Stimulated activated CD4-positive, alpha-beta T cell treated with anti-CD3 and anti-CD28 coated beads, Interleukin-12 subunit alpha, Interleukin-12 subunit beta, amount 100 ng/mL, for 48 hours (primary cell): ENCODE measurements at regions not wholly inside any gene's neighbourhood (a gene's known extent, or its start where the extent isn't known, plus 50 kb on each side); places are given as distances from the start of the nearest gene placed in this dataset.

Source experiments
- DNase-seq, 3 donors: peaks; one replicate each; pipeline ENCODE4 v3.0.0-alpha.2; 2020; ENCODE audit warnings: low read depth in 2 of 3, low spot score in 1 of 3

DNA sequence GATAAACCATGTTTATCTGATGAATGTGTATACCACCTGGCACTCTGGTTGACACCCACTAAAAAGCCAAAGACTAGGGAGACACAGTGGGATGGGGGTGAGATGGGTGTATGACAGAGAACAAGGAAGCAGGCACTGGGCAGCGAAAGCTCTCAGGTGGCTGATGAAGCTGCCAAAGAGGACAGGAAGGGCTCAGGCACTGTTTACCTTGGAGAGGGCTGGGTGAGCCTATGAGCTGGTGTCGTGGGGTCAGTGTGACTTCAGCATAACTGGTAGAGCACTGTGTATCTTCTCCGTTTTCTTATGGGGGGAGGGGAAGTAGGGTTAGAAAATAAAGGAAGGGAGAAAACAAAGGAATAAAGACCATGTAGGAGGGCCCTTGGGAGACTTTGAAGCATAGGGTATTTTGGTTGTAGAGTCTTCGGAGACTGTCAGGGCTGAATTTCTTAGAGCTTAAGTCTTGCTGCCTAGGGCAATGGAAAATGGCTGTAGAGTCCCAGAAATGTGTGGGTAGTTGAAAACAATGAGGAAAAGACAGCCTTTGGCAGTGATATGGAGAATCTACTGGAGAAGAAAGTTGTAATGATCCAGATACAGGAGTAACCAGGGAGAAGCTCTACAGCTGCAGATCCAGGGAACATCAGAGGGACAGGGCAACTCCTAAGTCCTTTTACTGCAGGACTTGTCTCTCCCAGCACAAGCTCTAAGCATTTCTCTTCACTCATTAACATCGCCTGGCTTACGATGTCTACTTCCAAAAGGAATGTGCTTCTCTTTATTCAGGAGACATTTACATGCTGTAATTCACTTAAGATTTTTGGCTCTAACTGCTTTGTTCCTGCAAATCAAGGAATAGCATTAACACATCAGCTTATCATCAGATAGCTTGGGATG, 120.0 kb downstream of the AQP4 start:
- DNase-seq, result no peak

DNA sequence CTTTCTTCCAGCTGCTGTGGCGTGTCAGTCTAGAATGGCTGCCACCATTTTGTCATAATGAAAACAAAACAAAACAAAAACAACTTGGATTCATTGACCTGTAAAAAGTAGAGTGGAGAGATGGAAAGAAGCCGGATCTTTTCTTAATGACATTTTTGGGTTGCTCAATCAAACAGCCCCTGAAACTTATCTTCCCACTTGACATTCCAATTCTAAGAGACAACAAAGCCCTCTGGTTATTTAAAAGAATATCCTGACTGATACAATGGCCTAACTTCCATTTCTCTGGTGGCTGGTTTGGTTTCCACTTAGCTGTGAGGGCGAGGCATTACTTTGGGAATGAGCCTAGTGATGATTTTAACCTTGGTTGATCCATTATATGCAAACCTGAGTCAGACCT, 123.7 kb downstream of the AQP4 start:
- DNase-seq, result no peak

DNA sequence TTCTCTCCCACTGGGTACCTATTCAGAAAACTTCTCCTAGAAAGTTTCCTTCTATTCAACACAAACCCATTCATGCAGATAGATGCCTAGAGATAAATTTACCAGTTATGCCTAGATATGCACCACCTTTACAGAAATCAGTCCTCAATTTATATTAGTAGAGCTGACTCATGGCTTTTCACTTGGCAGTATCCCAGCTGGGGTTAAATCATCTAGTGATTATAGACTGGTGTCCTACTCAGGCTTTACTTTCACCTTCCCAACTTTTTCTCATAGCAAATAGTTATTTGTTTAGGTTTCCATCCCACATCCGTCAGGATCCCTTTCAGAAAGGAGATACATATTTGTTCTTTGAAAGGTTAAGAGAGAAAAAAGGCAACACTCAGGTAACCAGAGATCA, 124.5 kb downstream of the AQP4 start:
- DNase-seq, result no peak

DNA sequence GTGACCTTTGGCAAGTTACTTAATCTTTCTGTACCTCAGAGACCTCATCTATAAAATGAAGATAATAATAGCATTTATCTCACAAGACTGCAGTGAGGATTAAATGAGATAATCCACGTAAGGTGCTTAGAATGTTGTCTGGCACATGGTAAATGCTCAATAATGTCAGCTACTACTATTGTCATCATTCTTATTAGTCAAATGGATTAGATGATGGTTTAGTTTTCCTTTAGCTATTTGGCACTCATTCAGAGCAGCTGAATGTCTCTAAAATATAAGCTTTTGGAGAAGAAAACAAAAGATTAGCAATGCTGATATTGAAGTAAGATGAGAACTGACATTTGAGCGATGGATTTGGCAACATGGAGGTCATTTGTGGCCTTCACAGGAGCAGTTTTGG, 125.1 kb downstream of the AQP4 start:
- no peak for DNase-seq

DNA sequence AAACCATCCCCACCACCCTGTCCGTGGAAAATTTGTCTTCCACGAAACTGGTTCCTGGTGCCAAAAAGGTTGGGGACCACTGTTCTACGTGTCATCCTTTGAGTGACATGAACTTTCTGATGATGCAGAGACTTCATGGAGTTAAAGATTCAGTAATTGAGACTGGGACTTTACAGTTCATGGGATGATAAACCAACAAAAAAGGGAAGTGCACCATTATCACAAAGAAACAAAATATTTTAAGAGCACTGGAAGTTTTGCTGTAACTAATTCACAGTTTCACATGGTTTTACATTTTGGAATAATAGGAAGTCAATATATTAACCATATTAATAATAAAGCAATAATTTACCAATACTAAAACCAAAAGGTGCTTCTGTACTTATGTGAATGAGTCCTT, 126.8 kb downstream of the AQP4 start:
- DNase-seq, result no peak

DNA sequence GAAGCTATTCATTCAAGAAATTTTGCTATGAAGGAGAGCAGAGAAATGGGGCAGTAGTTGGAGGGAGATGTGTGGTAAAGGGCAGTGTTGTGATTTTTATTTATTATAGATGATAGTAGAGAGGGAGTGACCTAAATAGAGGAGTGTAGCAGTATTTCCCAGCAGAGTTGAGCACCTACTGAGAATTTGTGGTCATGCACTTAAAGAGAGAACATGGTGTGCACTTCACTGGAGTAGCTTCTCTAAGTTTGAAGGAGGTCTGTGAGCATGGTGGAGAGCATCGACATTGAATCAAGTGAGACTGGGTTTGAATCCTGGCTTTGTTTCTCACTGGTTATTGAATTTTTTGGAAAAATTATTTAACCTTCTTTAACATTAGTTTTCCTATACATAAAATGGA, 129.2 kb downstream of the AQP4 start:
- no peak for DNase-seq

DNA sequence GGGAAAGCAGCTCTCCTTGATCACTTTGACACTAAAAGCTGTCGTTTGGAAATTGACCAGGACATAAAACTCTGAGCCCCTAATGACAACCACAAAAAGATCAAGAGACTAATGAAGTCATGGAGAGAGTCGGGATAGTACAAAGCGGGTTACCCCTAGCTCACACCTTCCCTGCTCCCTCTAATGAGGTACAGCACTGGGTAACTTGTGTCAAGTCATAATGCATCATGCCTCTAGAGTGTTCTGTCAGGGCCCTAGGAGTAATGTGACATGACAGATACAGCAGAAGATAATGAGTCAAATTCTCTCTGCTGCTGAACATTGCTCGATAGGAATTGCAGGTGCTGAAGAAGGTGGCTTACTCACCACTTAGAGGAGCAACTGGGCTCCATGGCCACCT, 130.7 kb downstream of the AQP4 start:
- DNase-seq, result no peak

DNA sequence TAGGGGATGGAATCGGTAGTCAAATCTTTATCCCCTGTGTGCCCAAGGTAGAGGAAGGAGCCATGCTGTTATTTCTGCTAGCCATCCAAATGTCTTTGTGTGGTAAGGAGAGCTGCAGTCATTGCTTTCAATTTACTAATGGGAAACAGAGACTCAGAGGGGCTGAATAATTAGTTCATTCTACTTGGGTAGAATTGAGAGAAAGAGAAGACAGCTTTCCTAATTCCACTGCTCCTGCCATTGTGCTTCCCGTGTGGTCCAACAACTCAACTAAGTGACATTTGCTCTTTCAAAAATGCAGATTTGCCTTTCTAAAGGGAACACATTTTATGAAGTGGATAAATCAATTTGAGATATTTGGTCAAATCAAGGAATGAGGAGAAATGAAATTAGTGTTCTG, 136.1 kb downstream of the AQP4 start:
- DNase-seq, result no peak

DNA sequence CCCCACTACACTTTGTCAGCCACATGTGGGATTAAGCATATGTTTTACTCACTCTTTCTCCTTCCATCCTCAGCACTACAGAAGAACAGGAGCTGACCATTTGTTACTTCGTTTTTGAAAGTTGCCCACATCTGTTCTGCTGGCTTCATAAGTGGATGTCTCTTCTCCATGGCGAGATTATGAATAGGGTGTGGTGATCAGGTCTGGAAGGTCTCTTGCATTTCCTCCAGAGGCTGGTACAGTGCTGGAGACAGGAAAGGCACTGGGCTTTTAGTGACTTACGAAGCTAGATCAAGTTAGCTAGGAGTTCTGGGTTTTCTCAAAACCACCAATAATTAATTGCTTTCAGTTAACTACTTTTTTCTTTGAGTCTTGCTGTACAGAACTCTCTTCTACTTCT, 136.5 kb downstream of the AQP4 start:
- DNase-seq, result no peak

DNA sequence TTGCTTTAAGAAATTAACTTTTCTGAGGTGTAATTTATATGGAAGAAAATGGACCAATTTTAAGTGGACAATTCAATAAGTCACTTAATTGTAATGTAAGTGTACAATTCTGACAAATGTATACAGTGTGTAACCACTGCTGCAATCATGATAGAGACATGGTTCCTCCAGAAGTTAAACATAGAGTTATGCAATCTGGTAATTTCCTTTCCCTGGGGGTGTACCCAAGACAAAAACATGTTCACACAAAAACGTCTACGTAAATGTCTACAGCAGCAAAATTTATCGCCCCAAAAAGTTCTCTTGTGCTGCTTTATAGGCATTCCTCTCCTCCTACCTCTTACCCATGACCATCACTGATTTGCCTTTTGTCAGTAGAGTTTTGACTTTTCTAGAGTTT, 141.5 kb downstream of the AQP4 start:
- no peak for DNase-seq

DNA sequence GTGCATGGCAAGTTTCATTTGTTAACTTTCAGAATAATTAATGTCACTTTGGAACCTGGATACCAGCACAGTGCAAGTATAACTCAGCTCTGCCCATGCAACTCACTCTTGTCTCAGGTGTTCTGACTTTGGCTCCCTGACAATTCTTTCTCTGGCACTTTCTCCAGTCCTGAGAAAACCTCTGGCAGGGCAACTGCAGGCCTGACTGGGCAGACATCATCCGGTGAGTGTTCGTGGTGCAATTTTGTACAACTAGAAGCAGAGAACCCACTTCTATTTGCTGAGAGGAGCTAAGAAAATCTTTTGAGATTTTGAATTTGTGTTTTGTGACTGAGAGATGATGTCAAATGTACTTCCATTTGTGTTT, 143.0 kb downstream of the AQP4 start:
- DNase-seq, result no peak

DNA sequence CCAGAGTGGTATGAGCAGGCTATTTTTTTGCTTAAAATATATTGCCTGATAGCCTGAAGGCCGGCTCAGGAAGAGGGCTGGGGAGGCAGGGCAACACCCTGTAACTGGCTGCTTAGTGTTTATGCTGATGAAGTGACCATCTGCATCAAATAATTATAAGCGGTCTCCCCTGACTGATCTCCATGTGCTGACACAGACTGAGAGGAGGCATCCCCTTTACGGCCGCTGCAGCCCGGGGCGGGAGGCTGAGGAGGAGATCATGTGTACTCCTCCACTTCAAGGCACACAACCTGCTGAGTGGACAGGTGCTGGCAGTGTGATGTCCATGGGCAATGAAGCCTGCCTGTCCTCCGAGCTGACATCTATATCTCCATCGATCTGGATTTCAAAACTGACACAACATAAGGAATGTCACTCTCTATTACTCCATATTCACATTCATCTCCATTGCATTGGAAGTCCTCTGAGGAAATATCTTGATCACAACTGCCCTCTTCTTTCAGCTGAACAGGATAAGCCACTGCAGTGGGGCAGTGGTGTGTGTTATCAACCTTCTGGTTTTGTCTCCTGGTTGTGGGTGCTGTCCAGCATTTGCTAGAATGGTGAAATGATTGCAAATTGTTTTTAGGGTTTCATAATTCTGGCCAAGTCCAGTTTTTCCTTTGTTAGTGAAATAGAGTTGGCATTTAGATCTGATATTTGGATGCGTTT, 143.5 kb downstream of the AQP4 start:
- DNase-seq, result no peak

DNA sequence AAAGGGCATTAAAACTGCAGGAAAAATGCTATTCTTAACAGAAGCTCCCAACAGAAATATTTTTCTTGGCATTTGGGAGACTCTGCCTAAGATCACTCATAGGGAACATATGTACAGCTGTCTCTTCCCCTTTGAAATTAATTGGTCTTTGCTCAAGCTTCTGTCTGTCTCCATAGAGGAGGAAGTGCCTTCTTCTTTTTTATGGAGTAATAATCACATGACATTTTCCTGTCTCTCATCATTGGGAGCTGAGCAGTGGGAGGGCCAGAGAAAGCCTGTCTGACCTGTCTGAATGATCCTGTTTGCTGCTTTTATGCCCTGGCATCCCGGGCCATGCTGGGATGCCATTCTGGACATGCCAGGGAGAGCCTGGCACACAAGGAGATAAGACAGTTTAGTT, 145.6 kb downstream of the AQP4 start:
- DNase-seq, result no peak

DNA sequence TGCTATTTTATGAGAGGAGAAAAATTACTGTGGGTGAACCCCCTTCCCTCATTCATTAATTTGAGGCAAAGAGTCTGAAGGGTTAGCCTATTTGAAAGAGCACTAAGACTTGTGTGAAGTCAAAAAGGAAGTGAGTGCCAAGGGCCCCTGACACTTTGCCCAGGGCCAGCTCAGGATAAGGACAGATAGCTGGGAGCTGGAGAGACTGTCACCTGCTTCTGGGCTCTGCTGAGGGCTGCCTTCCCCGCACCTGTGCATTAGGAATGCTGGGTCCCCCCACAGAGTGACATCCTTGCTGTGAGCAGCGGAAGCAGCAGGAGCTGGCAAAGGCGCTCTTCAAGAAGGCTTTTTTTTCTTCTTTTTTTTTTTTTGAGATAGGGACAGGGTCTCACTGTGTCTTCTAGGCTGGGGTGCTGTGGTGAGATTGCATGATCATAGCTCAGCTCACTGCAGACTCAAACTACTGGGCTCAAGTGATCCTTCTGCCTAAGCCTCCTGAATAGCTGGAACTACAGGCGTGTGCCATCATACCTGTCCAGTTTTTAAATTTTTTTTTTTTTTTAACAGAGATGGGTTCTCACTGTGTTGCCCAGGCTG, 148.3 kb downstream of the AQP4 start:
- DNase-seq, result no peak

DNA sequence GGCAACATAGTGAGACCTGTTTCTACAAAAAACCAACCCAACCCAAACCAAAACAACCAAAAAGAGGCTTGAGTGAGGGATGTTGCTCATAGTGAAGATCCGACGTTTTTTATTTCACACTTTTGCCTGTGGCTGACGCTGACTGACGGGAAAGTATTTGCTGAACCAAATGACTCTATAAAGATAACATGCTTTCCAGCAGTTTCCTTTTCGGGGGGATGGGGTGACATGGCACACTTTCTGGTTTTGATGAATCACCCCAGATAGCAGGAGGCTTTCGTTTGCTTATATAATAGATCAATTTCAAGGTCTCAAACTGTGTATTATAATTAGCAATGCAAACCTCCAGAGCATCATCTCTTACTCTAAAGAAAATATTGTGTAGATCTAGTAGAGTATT, 150.8 kb downstream of the AQP4 start:
- DNase-seq, result no peak

DNA sequence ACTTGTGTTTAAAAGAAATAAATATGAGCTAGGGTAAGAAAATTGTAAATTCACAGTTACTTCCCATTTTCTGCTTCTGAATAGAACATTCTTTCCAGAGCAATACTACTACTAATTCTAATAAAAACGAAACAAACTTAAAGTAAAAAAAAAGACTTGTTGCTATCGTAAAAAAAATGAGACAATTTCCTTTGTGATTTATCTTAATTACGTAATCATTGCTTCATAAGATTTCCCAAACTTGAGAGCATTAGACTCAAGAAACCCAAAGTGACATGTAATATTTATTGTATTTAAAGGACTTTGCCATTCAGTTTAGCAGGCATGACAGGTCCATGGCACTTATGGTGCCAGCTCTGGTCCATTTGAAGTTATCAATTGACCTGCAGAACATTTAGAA, 153.8 kb downstream of the AQP4 start:
- DNase-seq, result no peak

DNA sequence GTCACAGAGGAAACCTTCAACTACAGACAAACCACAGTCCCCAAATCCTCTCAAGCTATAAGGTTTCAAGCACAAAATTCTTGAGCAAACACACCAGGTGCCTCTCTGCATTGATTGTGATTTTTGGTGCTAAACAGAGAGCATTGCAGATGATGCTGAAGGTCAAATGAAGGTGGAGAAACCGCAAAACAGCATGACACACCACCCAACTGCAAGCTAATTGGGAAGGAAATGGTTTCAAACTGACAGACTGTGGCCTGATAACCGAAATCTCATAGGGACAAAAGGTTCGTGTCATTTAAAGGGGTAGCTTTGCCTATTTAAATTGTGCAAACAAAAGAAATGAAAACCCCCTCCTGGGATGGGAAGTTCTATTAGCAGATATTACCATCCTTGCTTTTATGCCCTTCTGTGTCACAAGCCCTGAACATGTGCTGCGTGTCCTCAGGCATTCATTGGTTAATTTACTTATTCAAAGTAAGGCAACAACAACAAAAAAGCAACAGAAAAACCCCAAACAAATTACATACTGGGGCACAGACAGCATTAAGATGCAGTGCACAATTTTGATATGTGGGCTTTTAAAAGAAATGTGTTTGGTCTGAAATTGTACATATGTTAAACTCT, 154.9 kb downstream of the AQP4 start:
- DNase-seq, result no peak

DNA sequence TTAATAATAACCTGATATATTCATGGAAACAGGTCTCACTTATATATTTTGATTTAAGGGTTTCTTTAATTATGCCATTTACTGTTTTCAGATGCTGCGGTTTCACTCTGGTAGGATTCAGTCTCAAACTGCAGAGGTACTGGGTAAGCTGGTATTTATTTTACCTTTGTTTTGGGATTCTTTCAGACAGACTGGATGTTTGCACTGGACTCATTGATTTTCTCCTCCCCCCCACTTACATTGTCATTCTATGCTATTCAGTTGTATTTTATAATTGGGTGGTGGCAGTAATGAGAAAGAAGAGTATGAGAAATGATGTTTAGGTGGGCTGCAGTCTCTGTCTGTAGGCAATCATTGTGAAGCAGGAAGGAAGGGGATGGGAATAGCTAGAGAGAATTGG, 155.6 kb downstream of the AQP4 start:
- DNase-seq, result no peak

DNA sequence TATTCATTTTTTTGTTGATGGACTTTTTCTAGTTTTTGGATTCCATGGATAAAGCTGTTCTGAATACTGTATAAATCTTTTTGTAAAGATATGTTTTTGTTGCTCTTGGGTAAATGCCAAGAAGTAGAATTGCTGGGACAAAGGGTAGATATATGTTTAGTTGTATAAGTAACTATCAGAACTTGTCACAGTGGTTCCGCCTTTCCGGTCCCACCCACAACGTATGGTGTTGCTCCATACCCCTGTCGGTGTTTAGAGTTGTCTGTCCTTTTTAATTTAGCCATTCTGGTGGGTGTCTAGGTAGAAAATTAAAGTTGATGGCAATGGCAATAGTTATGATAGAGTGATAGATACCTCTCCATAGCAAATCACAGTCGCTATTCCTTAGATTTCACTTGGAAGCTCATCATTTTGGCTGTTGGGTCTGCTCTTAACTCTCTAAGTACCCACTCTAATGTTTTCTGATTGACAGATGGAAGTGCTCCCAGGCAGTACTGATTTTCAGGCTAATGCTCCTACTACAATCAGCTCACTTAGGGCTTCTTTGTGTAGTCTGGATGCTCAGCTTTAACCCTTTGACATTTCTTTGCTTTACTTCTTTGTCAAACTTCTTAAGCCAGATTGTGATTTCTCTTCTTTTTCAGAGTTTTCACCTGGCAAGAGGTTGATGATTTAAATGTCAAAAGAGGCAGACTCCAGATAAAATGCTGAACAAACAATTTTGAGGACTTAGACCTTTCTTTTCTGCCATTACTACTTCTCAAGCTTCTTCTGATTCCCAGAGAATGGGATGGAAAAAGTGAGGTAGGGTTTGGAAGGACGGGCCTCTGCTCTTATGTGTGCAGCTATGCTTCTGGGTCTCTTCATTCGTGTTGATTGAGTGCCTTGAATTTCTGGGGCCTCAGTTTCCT, 156.4 kb downstream of the AQP4 start:
- DNase-seq, result no peak

DNA sequence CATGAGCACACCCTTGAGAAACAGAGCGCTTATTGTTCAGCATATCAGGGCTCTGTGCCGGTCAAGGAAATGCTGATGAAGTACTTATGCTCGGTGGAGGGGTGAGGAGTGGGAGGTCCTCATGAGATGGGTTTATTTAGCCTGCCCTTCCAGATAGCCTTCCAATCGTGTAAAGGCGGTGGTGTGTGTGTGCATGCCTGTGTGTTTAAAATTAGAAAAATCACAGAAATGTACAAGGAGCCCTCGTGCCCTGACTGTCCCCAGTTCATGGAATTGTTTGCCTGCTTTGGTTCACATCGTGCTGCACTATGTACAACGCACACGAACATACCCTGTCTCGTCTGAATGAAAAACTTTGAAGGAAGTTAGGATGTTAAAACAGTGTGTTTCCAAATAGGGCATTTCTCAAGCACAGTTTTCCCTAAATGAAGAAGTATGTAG, 158.6 kb downstream of the AQP4 start:
- DNase-seq, result no peak

DNA sequence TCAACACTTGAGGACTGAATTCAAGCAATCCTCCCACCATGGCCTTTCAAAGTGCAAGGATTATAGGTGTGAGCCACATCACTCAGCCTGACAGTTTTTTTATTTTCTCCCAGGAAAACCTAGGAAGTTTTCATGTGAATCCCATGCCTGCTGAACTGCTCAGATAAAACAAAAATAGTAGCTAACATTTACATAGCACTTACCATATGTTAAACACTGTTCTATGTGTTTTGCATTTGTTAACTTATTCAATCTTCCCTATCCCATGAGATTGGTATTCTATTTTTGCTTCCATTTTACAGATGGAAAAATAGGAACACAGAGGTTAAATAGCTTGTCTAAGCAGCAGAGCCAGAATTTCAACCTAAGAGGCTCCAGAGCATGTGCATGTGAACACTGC, 157.4 kb upstream of the KCTD1 start:
- DNase-seq, result no peak
